CD8-positive, alpha-beta memory T cell (primary cell): ENCODE measurements at regions not wholly inside any gene's neighbourhood (a gene's known extent, or its start where the extent isn't known, plus 50 kb on each side); places are given as distances from the start of the nearest gene placed in this dataset.

Experiments used
- CTCF ChIA-PET: fragments of 350-600 bp; sonication (Branson Sonifier 250); formaldehyde crosslinking; loops from one replicate; lab custom pipeline; 2021; ENCODE audit warnings: antibody characterized with exemption; lab: Charles Lee
- POLR2A ChIA-PET: fragments of 350-600 bp; sonication (Branson Sonifier 250); formaldehyde crosslinking; loops from one replicate; lab custom pipeline; 2021; ENCODE audit warnings: antibody characterized with exemption; lab: Charles Lee
- DNase-seq, 5 donors: peaks; one replicate each; pipeline versions ENCODE4 v3.0.0 to v3.0.0-alpha.2; 2020 to 2022; ENCODE audit warnings: mixed read lengths in 1 of 5
- H3K27ac ChIP-seq: one replicate; pipeline ENCODE4 v1.7.0; 2013; ENCODE audit warnings: low read depth, mild to moderate bottlenecking, low read length, moderate library complexity
- H3K27me3 ChIP-seq: 2 replicates; pipeline ENCODE4 v1.7.0; 2013; ENCODE audit warnings: low read length, mild to moderate bottlenecking; ENCODE audit not compliant: insufficient read depth, poor library complexity, severe bottlenecking
- H3K36me3 ChIP-seq: 2 replicates; pipeline ENCODE4 v1.7.0; 2013; ENCODE audit warnings: mild to moderate bottlenecking, low read length, moderate library complexity; ENCODE audit not compliant: insufficient read depth
- H3K4me1 ChIP-seq: 2 replicates; pipeline ENCODE4 v1.7.0; 2013; ENCODE audit warnings: mild to moderate bottlenecking, low read length, moderate library complexity; ENCODE audit not compliant: insufficient read depth
- H3K4me3 ChIP-seq: 2 replicates; pipeline ENCODE4 v1.7.0; 2013; ENCODE audit warnings: mild to moderate bottlenecking, low read length
- H3K9me3 ChIP-seq: 2 replicates; pipeline ENCODE4 v1.7.0; 2013; ENCODE audit warnings: mild to moderate bottlenecking, low read length
- H3K27ac Mint-ChIP-seq, 8 donors: one replicate each; pipeline ENCODE4 v1.8.0; 2020 to 2021; ENCODE audit warnings: mixed read lengths in 8 of 8, mild to moderate bottlenecking in 6 of 8, inconsistent platforms in 3 of 8, moderate library complexity in 3 of 8
- H3K27me3 Mint-ChIP-seq, 2 donors: one replicate each; pipeline ENCODE4 v1.8.0; 2020 to 2021; ENCODE audit warnings: mixed read lengths in 2 of 2, mild to moderate bottlenecking in 1 of 2, moderate library complexity in 1 of 2
- H3K36me3 Mint-ChIP-seq, 3 donors: one replicate each; pipeline ENCODE4 v1.8.0; 2020 to 2021; ENCODE audit warnings: mixed read lengths in 3 of 3, inconsistent platforms in 1 of 3, mild to moderate bottlenecking in 1 of 3
- H3K4me1 Mint-ChIP-seq, 3 donors: one replicate each; pipeline ENCODE4 v1.8.0; 2020 to 2021; ENCODE audit warnings: mixed read lengths in 3 of 3, inconsistent platforms in 1 of 3, mild to moderate bottlenecking in 1 of 3
- H3K4me3 Mint-ChIP-seq, 7 donors: one replicate each; pipeline ENCODE4 v1.8.0; 2020 to 2021; ENCODE audit warnings: mixed read lengths in 7 of 7, mild to moderate bottlenecking in 6 of 7, moderate library complexity in 4 of 7, inconsistent platforms in 2 of 7
- H3K9me3 Mint-ChIP-seq, 5 donors: one replicate each; pipeline ENCODE4 v1.8.0; 2020 to 2022; ENCODE audit warnings: mixed read lengths in 5 of 5, mild to moderate bottlenecking in 3 of 5, moderate library complexity in 2 of 5, inconsistent platforms in 1 of 5

DNA sequence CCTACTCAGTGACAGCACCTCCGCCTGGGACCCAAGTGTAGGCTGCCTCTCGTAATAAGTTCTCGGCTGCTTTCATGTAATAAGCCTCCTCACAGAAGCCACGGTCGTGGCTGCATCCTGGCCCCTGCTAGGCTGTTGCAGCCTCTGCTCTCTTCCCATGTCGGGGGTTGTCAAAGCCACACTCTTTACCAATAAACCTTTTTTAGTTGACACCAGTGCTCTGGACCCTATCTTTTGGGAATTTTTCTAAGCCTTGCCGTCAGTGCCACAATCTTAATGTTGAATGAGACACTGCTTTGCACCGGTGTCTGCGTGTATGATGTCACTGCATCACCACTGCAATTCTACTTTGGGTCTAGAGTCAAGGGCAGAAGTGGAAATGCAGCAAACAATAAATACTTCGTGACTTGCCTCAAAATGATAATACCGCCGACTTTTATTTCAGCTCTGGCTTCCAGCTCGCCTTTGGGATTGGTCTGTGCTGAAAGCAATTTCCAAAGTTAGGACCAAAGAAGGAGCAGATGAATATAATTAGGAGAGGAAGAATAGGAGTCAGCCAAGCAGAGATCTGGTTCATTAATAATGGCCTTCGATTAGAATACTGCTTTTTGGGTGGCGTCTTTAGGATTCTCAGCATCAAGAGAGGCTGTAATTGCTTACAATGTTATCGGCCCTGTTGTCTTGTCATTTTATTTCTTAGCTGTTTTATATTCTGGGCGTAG, 57.6 kb upstream of the CCN6 start:
- DNase-seq, result no peak
- H3K4me3 Mint-ChIP-seq, result peak overlapping the region in 4 of 7 donors; percentile 62 to 74 (median 71)
- ChIA-PET POLR2A (interaction anchor here (0.7 to 1.0 kb wide), 2 partner anchors 286 to 312 kb away, joined by 3 to 13 read pairs; no protein-coding TSS in a partner anchor), CTCF (interaction anchor here (0.8 to 6.4 kb wide), 9 partner anchors 9 to 287 kb away, joined by 3 to 37 read pairs (median 3); no protein-coding TSS in a partner anchor)
- H3K27ac ChIP-seq, result no peak overlapping the region
- peaks cover 0 to 2% of the 10 kb centered on the region in 2 donors for H3K27me3 Mint-ChIP-seq
- no peaks in the 10 kb centered on the region for H3K36me3 Mint-ChIP-seq
- H3K9me3 ChIP-seq, result no peaks in the 10 kb centered on the region
- H3K4me1 Mint-ChIP-seq, result peaks cover 38 to 50% (median 46%) of the 10 kb centered on the region in 3 donors
- peak overlapping the region; percentile 3 for H3K4me3 ChIP-seq
- no peaks in the 10 kb centered on the region for H3K9me3 Mint-ChIP-seq
- peaks cover 48% of the 10 kb centered on the region for H3K4me1 ChIP-seq
- no peaks in the 10 kb centered on the region for H3K27me3 ChIP-seq
- H3K36me3 ChIP-seq, result no peaks in the 10 kb centered on the region
- H3K27ac Mint-ChIP-seq, result peak overlapping the region in 6 of 8 donors; percentile 16 to 76 (median 62)

DNA sequence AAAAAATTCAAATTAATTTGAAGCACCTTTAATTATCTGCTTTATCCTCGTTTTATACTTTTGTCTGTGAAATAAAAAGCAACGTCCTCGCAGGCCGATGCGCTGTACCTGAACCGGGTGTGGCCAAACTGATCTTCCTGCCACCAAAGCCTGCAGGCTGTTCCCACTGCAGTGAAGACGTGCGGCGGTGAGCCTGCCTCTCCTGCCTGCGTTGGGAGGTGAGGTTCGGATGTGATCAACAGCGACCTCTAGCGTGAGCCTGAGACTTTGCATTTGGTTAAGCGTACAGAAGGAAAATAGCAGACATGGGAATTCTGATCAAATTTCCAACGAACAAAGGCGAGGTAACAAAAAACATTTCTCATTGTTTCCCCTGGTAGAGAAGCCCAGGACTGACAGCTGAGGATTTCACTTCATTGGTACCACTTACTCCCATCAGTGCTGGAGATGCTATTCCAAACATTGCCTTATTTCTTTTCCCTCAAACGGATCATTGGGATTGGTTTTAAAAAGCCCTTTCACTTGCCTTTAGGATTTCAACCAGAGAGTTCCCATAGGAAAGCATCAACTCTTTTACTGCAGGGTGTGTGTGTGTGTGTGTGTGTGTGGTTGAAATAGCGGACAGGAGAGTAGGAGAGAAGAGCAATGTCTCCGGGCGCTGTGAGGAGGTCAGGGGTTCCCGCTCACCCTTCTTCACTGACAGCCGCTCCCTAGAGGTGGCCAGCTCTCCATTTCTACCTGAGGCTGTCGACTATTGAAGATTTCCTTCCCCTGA, 56.6 kb upstream of the CCN6 start:
- H3K4me1 ChIP-seq, result peaks cover 40% of the 10 kb centered on the region
- no peaks in the 10 kb centered on the region for H3K36me3 ChIP-seq
- no peak overlapping the region for H3K27ac ChIP-seq
- peak overlapping the region; percentile 3 for H3K4me3 ChIP-seq
- peaks cover 0 to 2% of the 10 kb centered on the region in 2 donors for H3K27me3 Mint-ChIP-seq
- CTCF ChIA-PET, result interaction anchor here (1.0 to 6.4 kb wide), 13 partner anchors 10 to 301 kb away, joined by 3 to 37 read pairs (median 3); no protein-coding TSS in a partner anchor
- H3K4me1 Mint-ChIP-seq, result peaks cover 36 to 43% (median 39%) of the 10 kb centered on the region in 3 donors
- no peaks in the 10 kb centered on the region for H3K9me3 Mint-ChIP-seq
- H3K27ac Mint-ChIP-seq, result peak overlapping the region in 7 of 8 donors; percentile 43 to 81 (median 67)
- H3K27me3 ChIP-seq, result no peaks in the 10 kb centered on the region
- H3K9me3 ChIP-seq, result no peaks in the 10 kb centered on the region
- DNase-seq, result peak; percentile 72 to 85 (median 76)
- POLR2A ChIA-PET, result interaction anchor here (1.0 kb wide), 1 partner anchor 287 kb away, joined by 13 read pairs; no protein-coding TSS in a partner anchor
- H3K36me3 Mint-ChIP-seq, result no peaks in the 10 kb centered on the region
- H3K4me3 Mint-ChIP-seq, result peak overlapping the region in 6 of 7 donors; percentile 62 to 80 (median 74)

DNA sequence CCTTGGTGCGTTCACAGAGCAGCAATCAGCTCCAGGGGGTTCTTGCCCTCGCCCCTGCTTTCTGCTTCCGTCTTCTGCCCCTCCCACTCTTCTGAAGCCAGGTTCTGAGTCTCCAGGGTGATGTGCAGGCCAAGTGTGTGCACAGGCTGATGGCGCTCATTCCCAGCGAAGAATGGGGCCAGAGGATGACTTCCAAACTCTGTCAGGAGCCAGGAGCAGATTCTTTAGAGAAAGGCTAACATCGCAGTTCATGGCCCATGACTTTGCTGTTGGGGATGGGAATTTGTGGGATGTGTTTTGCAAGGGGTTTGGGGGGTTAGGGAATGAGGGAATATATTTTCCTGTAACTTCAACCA, 56.1 kb upstream of the CCN6 start:
- Mint-ChIP-seq H3K27me3 (peaks cover 0 to 2% of the 10 kb centered on the region in 2 donors), H3K4me3 (no peak overlapping the region), H3K9me3 (no peaks in the 10 kb centered on the region), H3K27ac (peak overlapping the region in 2 of 8 donors; percentile 9 to 67), H3K36me3 (no peaks in the 10 kb centered on the region), H3K4me1 (peaks cover 31 to 38% (median 33%) of the 10 kb centered on the region in 3 donors)
- ChIA-PET POLR2A (no interaction called here), CTCF (interaction anchor here (1.0 to 6.4 kb wide), 11 partner anchors 11 to 302 kb away, joined by 3 to 37 read pairs (median 3); no protein-coding TSS in a partner anchor)
- no peaks in the 10 kb centered on the region for H3K9me3 ChIP-seq
- H3K27me3 ChIP-seq, result no peaks in the 10 kb centered on the region
- no peaks in the 10 kb centered on the region for H3K36me3 ChIP-seq
- H3K4me1 ChIP-seq, result peaks cover 34% of the 10 kb centered on the region
- DNase-seq, result no peak
- H3K27ac ChIP-seq, result no peak overlapping the region
- H3K4me3 ChIP-seq, result no peak overlapping the region

DNA sequence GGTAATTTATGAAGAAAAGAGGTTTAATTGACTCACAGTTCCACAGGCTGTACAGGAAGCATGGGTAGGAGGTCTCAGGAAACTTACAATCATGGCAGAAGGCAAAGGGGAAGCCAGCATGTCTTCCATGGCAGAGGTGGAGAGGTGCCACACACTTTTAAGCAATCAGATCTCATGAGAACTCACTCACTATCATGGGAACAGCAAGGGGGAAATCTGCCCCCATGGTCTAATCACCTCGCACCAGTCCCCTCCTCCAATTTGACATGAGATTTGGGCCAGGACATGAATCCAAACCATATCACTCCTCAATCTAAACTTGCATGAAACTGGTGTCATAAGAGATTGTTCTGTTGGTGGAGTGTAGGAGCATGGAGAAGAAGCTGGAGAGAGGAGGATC, 51.6 kb upstream of the CCN6 start:
- ChIA-PET CTCF (interaction anchor here (0.8 to 1.3 kb wide), 3 partner anchors 27 to 280 kb away, joined by 3 to 4 read pairs (median 3); no protein-coding TSS in a partner anchor), POLR2A (no interaction called here)
- peaks cover 2% of the 10 kb centered on the region for H3K4me1 ChIP-seq
- peaks cover 0 to 4% (median 2%) of the 10 kb centered on the region in 3 donors for H3K4me1 Mint-ChIP-seq
- peaks cover 0 to 2% (median 0%) of the 10 kb centered on the region in 3 donors for H3K36me3 Mint-ChIP-seq
- no peaks in the 10 kb centered on the region for H3K27me3 ChIP-seq
- no peaks in the 10 kb centered on the region for H3K9me3 Mint-ChIP-seq
- H3K4me3 Mint-ChIP-seq, result no peak overlapping the region
- H3K4me3 ChIP-seq, result no peak overlapping the region
- H3K27me3 Mint-ChIP-seq, result no peaks in the 10 kb centered on the region
- H3K27ac Mint-ChIP-seq, result peak overlapping the region in 1 of 8 donors; percentile 11
- no peaks in the 10 kb centered on the region for H3K36me3 ChIP-seq
- no peak for DNase-seq
- H3K9me3 ChIP-seq, result no peaks in the 10 kb centered on the region
- no peak overlapping the region for H3K27ac ChIP-seq
